Vagina (tissue), 2 donors: ENCODE measurements at regions not wholly inside any gene's neighbourhood (a gene's known extent, or its start where the extent isn't known, plus 50 kb on each side); places are given as distances from the start of the nearest gene placed in this dataset.

Experiments used
- DNase-seq, 2 donors: peaks; one replicate each; pipeline ENCODE4 v3.0.0-alpha.2; 2017; ENCODE audit errors: extremely low spot score in 2 of 2
- H3K27ac ChIP-seq: fragments of 200-600 bp; sonication (generic); one replicate; pipeline ENCODE4 v1.5.1; 2019
- H3K27me3 ChIP-seq: fragments of 200-600 bp; sonication (generic); one replicate; pipeline ENCODE4 v1.5.1; 2019
- H3K36me3 ChIP-seq, 2 donors: fragments of 200-600 bp; sonication (generic); one replicate each; pipeline ENCODE4 v1.5.1; 2017 to 2019
- H3K4me1 ChIP-seq: fragments of 200-600 bp; sonication (generic); one replicate; pipeline ENCODE4 v1.5.1; 2019
- H3K4me3 ChIP-seq, 2 donors: fragments of 200-600 bp; sonication (generic); 1 replicate in 1 of 2; 2 replicates in 1 of 2; pipeline ENCODE4 v1.5.1; 2016 to 2019
- H3K9me3 ChIP-seq: fragments of 200-600 bp; sonication (generic); one replicate; pipeline ENCODE4 v1.5.1; 2019
- POLR2A ChIP-seq, 2 donors: fragments of 450-650 bp; IDR thresholded peaks; one replicate each; pipeline ENCODE4 v1.6.1; 2017; ENCODE audit warnings: antibody characterized with exemption in 2 of 2, mild to moderate bottlenecking in 2 of 2, moderate library complexity in 2 of 2
- POLR2AphosphoS5 ChIP-seq, 2 donors: sonication (generic); formaldehyde crosslinking; IDR thresholded peaks; one replicate each; pipeline ENCODE4 v1.9.0; 2017; ENCODE audit warnings: antibody characterized with exemption in 2 of 2, mild to moderate bottlenecking in 2 of 2, low read depth in 1 of 2; ENCODE audit not compliant: insufficient read depth in 1 of 2
- intact Hi-C: fragments of 100-400 bp; cut with DNase I; formaldehyde crosslinking; loops from one replicate; pipeline ENCODE4 v1.15.1; 2023
- TF ChIP-seq, protein P1 (sequence below), 3 experiments: fragments of 450-650 bp in 2 of 3; fragments of 200-600 bp in 1 of 3; sonication (generic) in 1 of 3; IDR thresholded peaks; one replicate each; pipeline ENCODE4 v1.5.1; 2017 to 2019; ENCODE audit warnings: antibody characterized with exemption in 3 of 3, mild to moderate bottlenecking in 2 of 3, moderate library complexity in 2 of 3

GRCh38 chr4:81896936-81897335 lies 425.2 kb upstream of the RASGEF1B start:
- intact Hi-C loops: no loop called here
- H3K36me3 ChIP-seq: no peaks in the 10 kb centered on the region
- no peaks in the 10 kb centered on the region for H3K4me1 ChIP-seq
- no peak overlapping the region for H3K4me3 ChIP-seq
- DNase-seq: no peak
- TF ChIP-seq, protein P1, sequence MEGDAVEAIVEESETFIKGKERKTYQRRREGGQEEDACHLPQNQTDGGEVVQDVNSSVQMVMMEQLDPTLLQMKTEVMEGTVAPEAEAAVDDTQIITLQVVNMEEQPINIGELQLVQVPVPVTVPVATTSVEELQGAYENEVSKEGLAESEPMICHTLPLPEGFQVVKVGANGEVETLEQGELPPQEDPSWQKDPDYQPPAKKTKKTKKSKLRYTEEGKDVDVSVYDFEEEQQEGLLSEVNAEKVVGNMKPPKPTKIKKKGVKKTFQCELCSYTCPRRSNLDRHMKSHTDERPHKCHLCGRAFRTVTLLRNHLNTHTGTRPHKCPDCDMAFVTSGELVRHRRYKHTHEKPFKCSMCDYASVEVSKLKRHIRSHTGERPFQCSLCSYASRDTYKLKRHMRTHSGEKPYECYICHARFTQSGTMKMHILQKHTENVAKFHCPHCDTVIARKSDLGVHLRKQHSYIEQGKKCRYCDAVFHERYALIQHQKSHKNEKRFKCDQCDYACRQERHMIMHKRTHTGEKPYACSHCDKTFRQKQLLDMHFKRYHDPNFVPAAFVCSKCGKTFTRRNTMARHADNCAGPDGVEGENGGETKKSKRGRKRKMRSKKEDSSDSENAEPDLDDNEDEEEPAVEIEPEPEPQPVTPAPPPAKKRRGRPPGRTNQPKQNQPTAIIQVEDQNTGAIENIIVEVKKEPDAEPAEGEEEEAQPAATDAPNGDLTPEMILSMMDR (IDR thresholded peaks at IDR 0.05): no peak
- no peaks in the 10 kb centered on the region for H3K9me3 ChIP-seq
- H3K27me3 ChIP-seq: no peaks in the 10 kb centered on the region
- no peak overlapping the region for H3K27ac ChIP-seq

DNA sequence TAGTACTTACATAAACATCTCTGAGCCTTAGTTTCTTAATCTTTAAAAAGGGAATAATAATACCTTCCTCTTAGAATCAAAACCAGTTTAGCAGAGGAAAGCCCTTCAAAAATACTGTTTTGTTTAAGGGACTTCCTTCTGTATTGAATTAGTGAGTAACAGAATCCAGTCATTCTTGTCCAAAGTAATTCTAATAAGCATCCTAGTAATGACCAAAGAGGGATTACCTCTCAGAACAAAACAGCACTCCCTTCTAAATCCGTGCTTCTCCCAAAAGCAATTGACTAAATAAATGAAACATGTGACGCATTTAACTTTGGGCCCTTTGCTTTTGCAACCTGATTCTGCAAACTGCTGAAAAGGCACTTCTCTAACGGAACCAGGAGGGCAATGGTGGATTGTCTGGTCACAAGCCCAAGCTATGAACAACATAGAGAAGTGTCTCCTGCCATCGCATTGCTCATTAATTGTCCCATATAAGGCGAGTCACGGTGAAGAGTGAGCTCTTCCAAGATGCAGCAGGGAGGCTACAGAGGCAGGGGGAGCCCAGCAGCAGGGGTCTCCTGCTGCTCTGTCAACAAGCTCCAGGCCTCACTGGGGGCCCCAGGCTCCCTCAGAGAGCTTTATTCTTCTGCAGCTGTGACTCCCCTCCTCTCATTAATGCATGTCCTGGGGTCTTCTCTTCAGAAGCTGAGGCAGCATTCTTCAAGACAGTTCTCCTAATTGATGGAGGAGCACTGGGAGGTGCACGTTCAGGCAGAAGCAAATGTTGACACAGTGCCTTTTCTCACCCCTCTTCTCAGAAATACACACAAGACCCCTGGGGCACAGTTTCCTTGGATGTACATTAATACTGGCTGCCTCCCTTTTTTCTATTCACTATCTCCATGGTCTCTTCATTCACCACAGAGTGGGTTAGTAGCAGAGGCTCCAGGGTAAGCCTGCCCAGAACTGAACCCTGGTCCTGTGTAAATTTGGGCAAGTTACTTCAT lies 419.6 kb upstream of the RASGEF1B start:
- Histone ChIP-seq H3K9me3 (peaks cover under 1% of the 10 kb centered on the region), H3K4me1 (no peaks in the 10 kb centered on the region), H3K4me3 (no peak overlapping the region), H3K36me3 (no peaks in the 10 kb centered on the region), H3K27me3 (no peaks in the 10 kb centered on the region), H3K27ac (no peak overlapping the region)
- DNase-seq: no peak
- TF ChIP-seq POLR2AphosphoS5 (IDR thresholded peaks at IDR 0.05; ENCODE audit: insufficient read depth in 1 of 2, low read depth in 1 of 2) (no peak), POLR2A (IDR thresholded peaks at IDR 0.05) (no peak)
- TF ChIP-seq, protein P1 (IDR thresholded peaks at IDR 0.05): no peak
- intact Hi-C loops: no loop called here

DNA sequence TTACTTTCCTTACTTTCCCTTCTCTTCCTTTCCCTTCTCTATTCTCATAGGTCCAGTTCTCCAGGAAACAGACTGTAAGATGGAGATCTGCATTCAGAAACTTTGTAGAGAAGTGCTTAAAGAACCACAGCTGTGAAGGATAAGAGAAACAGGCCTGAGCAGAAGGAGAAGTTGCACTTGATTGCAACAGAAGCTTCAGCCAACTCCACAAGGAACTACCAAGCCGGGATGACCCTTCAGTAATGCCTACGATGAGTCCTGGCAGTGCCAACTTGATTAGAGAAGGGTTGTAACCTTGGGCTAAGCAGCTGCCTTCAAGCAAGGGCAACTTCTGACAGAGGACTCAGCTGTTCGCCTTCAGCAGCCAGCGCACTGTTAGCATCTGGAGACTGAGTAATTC lies 413.3 kb upstream of the RASGEF1B start:
- Histone ChIP-seq H3K4me1 (no peaks in the 10 kb centered on the region), H3K4me3 (no peak overlapping the region), H3K9me3 (peaks cover 6% of the 10 kb centered on the region), H3K27me3 (no peaks in the 10 kb centered on the region), H3K36me3 (no peaks in the 10 kb centered on the region), H3K27ac (no peak overlapping the region)
- no peak for DNase-seq
- TF ChIP-seq POLR2AphosphoS5 (IDR thresholded peaks at IDR 0.05; ENCODE audit: insufficient read depth in 1 of 2, low read depth in 1 of 2) (no peak), POLR2A (IDR thresholded peaks at IDR 0.05) (no peak)
- TF ChIP-seq, protein P1 (IDR thresholded peaks at IDR 0.05): no peak
- intact Hi-C loops: no loop called here

DNA sequence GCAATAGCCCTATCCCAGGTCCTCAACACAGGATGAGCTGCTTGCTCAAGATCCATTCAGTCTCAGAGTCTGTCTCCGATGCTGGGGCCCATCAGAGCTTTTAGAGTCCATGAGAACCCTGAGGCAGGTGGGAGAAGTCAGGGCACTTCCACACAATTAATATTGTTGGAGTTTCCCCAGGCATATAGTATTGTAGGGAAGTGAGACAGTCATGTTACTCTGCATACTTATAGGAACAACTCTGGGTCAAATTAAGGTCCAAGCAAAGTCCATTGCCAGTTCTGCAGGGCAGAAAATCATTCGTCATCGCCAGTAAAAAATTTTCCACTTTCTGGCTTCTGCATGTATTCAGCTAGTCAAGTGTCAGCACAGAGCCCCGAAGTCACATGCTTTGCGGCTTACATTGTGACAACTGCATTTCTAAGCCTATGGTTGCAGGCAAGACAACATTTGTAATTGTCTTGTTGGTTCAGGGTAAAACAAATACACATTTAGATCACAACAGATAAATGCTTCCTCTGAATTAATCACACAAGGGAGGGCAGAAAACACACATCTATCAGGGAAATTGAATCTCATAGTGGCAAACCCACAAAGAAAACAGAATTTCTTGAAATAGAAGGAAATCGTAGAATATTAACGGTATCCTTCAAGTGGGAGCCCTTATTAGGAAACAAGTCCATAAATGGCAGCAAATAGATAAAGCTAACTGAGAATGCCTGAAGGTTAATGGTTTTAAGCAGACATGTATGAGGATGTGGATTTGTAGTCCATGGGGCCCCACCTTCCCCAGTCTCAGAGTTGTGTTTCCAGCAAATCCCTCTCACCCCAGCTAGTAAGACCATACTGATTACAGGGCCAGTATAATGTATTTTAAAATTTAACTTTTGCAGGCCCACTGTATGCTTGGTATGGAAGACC lies 412.1 kb upstream of the RASGEF1B start:
- no peak for DNase-seq
- Histone ChIP-seq H3K4me1 (no peaks in the 10 kb centered on the region), H3K36me3 (no peaks in the 10 kb centered on the region), H3K4me3 (no peak overlapping the region), H3K9me3 (peaks cover 6% of the 10 kb centered on the region), H3K27ac (no peak overlapping the region), H3K27me3 (no peaks in the 10 kb centered on the region)
- TF ChIP-seq POLR2A (IDR thresholded peaks at IDR 0.05): no peak
- TF ChIP-seq POLR2AphosphoS5 (IDR thresholded peaks at IDR 0.05; ENCODE audit: insufficient read depth in 1 of 2, low read depth in 1 of 2): no peak
- TF ChIP-seq, protein P1 (IDR thresholded peaks at IDR 0.05): no peak
- intact Hi-C loops: no loop called here
